ENCODE measurements at regions not wholly inside any gene's neighbourhood (a gene's known extent, or its start where the extent isn't known, plus 50 kb on each side); places are given as distances from the start of the nearest gene placed in this dataset.
"Not testable (repeated sequence)": the region's sequence is repeated elsewhere in the genome, so short reads cannot be mapped to it uniquely, and the experiment has no call there.

GRCh38 chr7:29671286-29671685, 107.7 kb downstream of the PRR15 start:
- CTCF ChIA-PET; H3K27ac ChIP-seq (ENCODE audit: low read depth, low read length); ATAC-seq; H3K4me2 ChIP-seq (ENCODE audit: low read length); H3K36me3 ChIP-seq (ENCODE audit: control insufficient read depth in 1 of 2, insufficient read depth in 2 of 2, low read length in 2 of 2); H3K9me3 ChIP-seq (ENCODE audit: control insufficient read depth in 1 of 2, insufficient read depth in 1 of 2, low read depth in 1 of 2, low read length in 2 of 2); RAD21 ChIA-PET (ENCODE audit: low non-redundant PET in 1 of 2, low total read pairs in 2 of 2, uncharacterized antibody in 2 of 2, unreplicated experiment in 2 of 2); DNase-seq (ENCODE audit: low read depth, low spot score); H3K27me3 ChIP-seq (ENCODE audit: insufficient read depth, low read length); H3K9ac ChIP-seq (ENCODE audit: low read length); H3K4me3 ChIP-seq (replicated peaks in 1 of 2; ENCODE audit: low read depth in 1 of 2, low read length in 2 of 2); H4K20me1 ChIP-seq (ENCODE audit: insufficient read depth); H3K4me1 ChIP-seq (ENCODE audit: control insufficient read depth in 1 of 2, insufficient read depth in 2 of 2, low read length in 2 of 2); POLR2A ChIA-PET; H2AFZ ChIP-seq (ENCODE audit: low read depth, low read length, poor library complexity, severe bottlenecking); H3K79me2 ChIP-seq (ENCODE audit: insufficient read depth, low read length); intact Hi-C loops (cut with micrococcal nuclease); H3K9me2 ChIP-seq (ENCODE audit: insufficient read depth); BruUV-seq (replicated peaks): not testable (repeated sequence)

GRCh38 chr7:29673635-29674034, 110.0 kb downstream of the PRR15 start:
- H3K27ac ChIP-seq (ENCODE audit: low read depth, low read length); H3K9me3 ChIP-seq (ENCODE audit: control insufficient read depth in 1 of 2, insufficient read depth in 1 of 2, low read depth in 1 of 2, low read length in 2 of 2); H2AFZ ChIP-seq (ENCODE audit: low read depth, low read length, poor library complexity, severe bottlenecking); H3K4me3 ChIP-seq (replicated peaks in 1 of 2; ENCODE audit: low read depth in 1 of 2, low read length in 2 of 2); ATAC-seq; H3K79me2 ChIP-seq (ENCODE audit: insufficient read depth, low read length); H4K20me1 ChIP-seq (ENCODE audit: insufficient read depth); RAD21 ChIA-PET (ENCODE audit: low non-redundant PET in 1 of 2, low total read pairs in 2 of 2, uncharacterized antibody in 2 of 2, unreplicated experiment in 2 of 2); H3K4me1 ChIP-seq (ENCODE audit: control insufficient read depth in 1 of 2, insufficient read depth in 2 of 2, low read length in 2 of 2); H3K36me3 ChIP-seq (ENCODE audit: control insufficient read depth in 1 of 2, insufficient read depth in 2 of 2, low read length in 2 of 2); BruUV-seq (replicated peaks); DNase-seq (ENCODE audit: low read depth, low spot score); CTCF ChIA-PET; POLR2A ChIA-PET; H3K27me3 ChIP-seq (ENCODE audit: insufficient read depth, low read length); H3K9ac ChIP-seq (ENCODE audit: low read length); intact Hi-C loops (cut with micrococcal nuclease); H3K9me2 ChIP-seq (ENCODE audit: insufficient read depth); H3K4me2 ChIP-seq (ENCODE audit: low read length): not testable (repeated sequence)

DNA sequence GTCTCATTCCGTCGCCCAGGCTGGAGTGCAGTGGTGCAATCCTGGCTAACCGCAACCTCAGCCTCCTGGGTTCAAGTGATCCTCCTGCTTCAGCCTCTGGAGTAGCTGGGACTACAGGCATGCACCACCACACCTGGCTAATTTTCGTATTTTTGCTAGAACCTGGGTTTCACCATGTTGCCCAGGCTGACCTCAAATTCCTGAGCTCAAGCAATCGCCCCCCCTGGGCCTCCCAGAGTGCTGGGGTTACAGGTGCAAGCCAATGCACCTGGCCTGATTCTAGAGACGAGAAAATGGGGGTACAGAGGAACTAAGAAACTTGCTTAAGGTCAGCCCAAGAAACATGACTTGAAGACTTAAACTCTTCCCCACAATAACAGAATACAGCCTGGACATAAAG, 111.0 kb downstream of the PRR15 start:
- H3K9ac ChIP-seq (ENCODE audit: low read length); H3K4me2 ChIP-seq (ENCODE audit: low read length); CTCF ChIA-PET; H4K20me1 ChIP-seq (ENCODE audit: insufficient read depth); DNase-seq (ENCODE audit: low read depth, low spot score); H3K9me2 ChIP-seq (ENCODE audit: insufficient read depth); POLR2A ChIA-PET; H3K4me1 ChIP-seq (ENCODE audit: control insufficient read depth in 1 of 2, insufficient read depth in 2 of 2, low read length in 2 of 2); H3K27me3 ChIP-seq (ENCODE audit: insufficient read depth, low read length); RAD21 ChIA-PET (ENCODE audit: low non-redundant PET in 1 of 2, low total read pairs in 2 of 2, uncharacterized antibody in 2 of 2, unreplicated experiment in 2 of 2); intact Hi-C loops (cut with micrococcal nuclease); H3K27ac ChIP-seq (ENCODE audit: low read depth, low read length); H3K9me3 ChIP-seq (ENCODE audit: control insufficient read depth in 1 of 2, insufficient read depth in 1 of 2, low read depth in 1 of 2, low read length in 2 of 2); H3K4me3 ChIP-seq (replicated peaks in 1 of 2; ENCODE audit: low read depth in 1 of 2, low read length in 2 of 2); H2AFZ ChIP-seq (ENCODE audit: low read depth, low read length, poor library complexity, severe bottlenecking); H3K79me2 ChIP-seq (ENCODE audit: insufficient read depth, low read length); ATAC-seq; BruUV-seq (replicated peaks); H3K36me3 ChIP-seq (ENCODE audit: control insufficient read depth in 1 of 2, insufficient read depth in 2 of 2, low read length in 2 of 2): not testable (repeated sequence)

- H3K4me1 ChIP-seq (ENCODE audit: control insufficient read depth in 1 of 2, insufficient read depth in 2 of 2, low read length in 2 of 2); H3K36me3 ChIP-seq (ENCODE audit: control insufficient read depth in 1 of 2, insufficient read depth in 2 of 2, low read length in 2 of 2); H3K27me3 ChIP-seq (ENCODE audit: insufficient read depth, low read length); H3K79me2 ChIP-seq (ENCODE audit: insufficient read depth, low read length); POLR2A ChIA-PET; intact Hi-C loops (cut with micrococcal nuclease); H3K4me3 ChIP-seq (replicated peaks in 1 of 2; ENCODE audit: low read depth in 1 of 2, low read length in 2 of 2); BruUV-seq (replicated peaks); H3K9ac ChIP-seq (ENCODE audit: low read length); ATAC-seq; CTCF ChIA-PET; H3K9me2 ChIP-seq (ENCODE audit: insufficient read depth); H2AFZ ChIP-seq (ENCODE audit: low read depth, low read length, poor library complexity, severe bottlenecking); RAD21 ChIA-PET (ENCODE audit: low non-redundant PET in 1 of 2, low total read pairs in 2 of 2, uncharacterized antibody in 2 of 2, unreplicated experiment in 2 of 2); DNase-seq (ENCODE audit: low read depth, low spot score); H4K20me1 ChIP-seq (ENCODE audit: insufficient read depth); H3K4me2 ChIP-seq (ENCODE audit: low read length); H3K9me3 ChIP-seq (ENCODE audit: control insufficient read depth in 1 of 2, insufficient read depth in 1 of 2, low read depth in 1 of 2, low read length in 2 of 2); H3K27ac ChIP-seq (ENCODE audit: low read depth, low read length): not testable (repeated sequence)
Observed at GRCh38 chr7:29677254-29677653, 113.6 kb downstream of the PRR15 start.

- DNase-seq (ENCODE audit: low read depth, low spot score); H2AFZ ChIP-seq (ENCODE audit: low read depth, low read length, poor library complexity, severe bottlenecking); H3K27me3 ChIP-seq (ENCODE audit: insufficient read depth, low read length); BruUV-seq (replicated peaks); H3K36me3 ChIP-seq (ENCODE audit: control insufficient read depth in 1 of 2, insufficient read depth in 2 of 2, low read length in 2 of 2); H3K4me1 ChIP-seq (ENCODE audit: control insufficient read depth in 1 of 2, insufficient read depth in 2 of 2, low read length in 2 of 2); H3K79me2 ChIP-seq (ENCODE audit: insufficient read depth, low read length); CTCF ChIA-PET; H3K4me2 ChIP-seq (ENCODE audit: low read length); RAD21 ChIA-PET (ENCODE audit: low non-redundant PET in 1 of 2, low total read pairs in 2 of 2, uncharacterized antibody in 2 of 2, unreplicated experiment in 2 of 2); H4K20me1 ChIP-seq (ENCODE audit: insufficient read depth); H3K9me2 ChIP-seq (ENCODE audit: insufficient read depth); POLR2A ChIA-PET; H3K4me3 ChIP-seq (replicated peaks in 1 of 2; ENCODE audit: low read depth in 1 of 2, low read length in 2 of 2); intact Hi-C loops (cut with micrococcal nuclease); ATAC-seq; H3K9ac ChIP-seq (ENCODE audit: low read length); H3K9me3 ChIP-seq (ENCODE audit: control insufficient read depth in 1 of 2, insufficient read depth in 1 of 2, low read depth in 1 of 2, low read length in 2 of 2); H3K27ac ChIP-seq (ENCODE audit: low read depth, low read length): not testable (repeated sequence)
Observed at GRCh38 chr7:29679963-29680362, 116.3 kb downstream of the PRR15 start.
